DND-41 (cell line): ENCODE measurements at regions not wholly inside any gene's neighbourhood (a gene's known extent, or its start where the extent isn't known, plus 50 kb on each side); places are given as distances from the start of the nearest gene placed in this dataset.

Source experiments
- ATAC-seq: fragments of 200-7000 bp; cut with Tn5 transposase; 3 replicates; pipeline ENCODE4 v1.9.1; 2021; ENCODE audit warnings: low read depth; ENCODE audit not compliant: insufficient read depth
- DNase-seq: peaks from one replicate; pipeline ENCODE4 v3.0.0-alpha.2; 2020
- H2AFZ ChIP-seq: 2 replicates; pipeline ENCODE4 v1.6.0; 2012; ENCODE audit warnings: low read depth, low read length
- H3K27ac ChIP-seq: 2 replicates; pipeline ENCODE4 v1.5.1; 2012; ENCODE audit warnings: low read length, inconsistent platforms
- H3K27me3 ChIP-seq: fragments of 200-600 bp; sonication (generic); 2 replicates; pipeline ENCODE4 v1.6.0; 2012; ENCODE audit warnings: low read length, mild to moderate bottlenecking, inconsistent platforms; ENCODE audit not compliant: insufficient read depth, poor library complexity
- H3K36me3 ChIP-seq: 2 replicates; pipeline ENCODE4 v1.5.1; 2012; ENCODE audit warnings: low read length, inconsistent platforms; ENCODE audit not compliant: insufficient read depth
- H3K4me1 ChIP-seq: 2 replicates; pipeline ENCODE4 v1.5.1; 2012; ENCODE audit warnings: mild to moderate bottlenecking, low read length; ENCODE audit not compliant: insufficient read depth
- H3K4me2 ChIP-seq: 2 replicates; pipeline ENCODE4 v1.6.0; 2012; ENCODE audit warnings: mild to moderate bottlenecking, moderate library complexity, low read length, inconsistent platforms; ENCODE audit not compliant: insufficient read depth
- H3K4me3 ChIP-seq, 2 experiments: fragments of 200-600 bp in 1 of 2; shearing (Covaris generic) in 1 of 2; 2 replicates each; pipeline ENCODE4 v1.5.1; 2012 to 2016; ENCODE audit warnings: inconsistent platforms in 2 of 2, low read length in 2 of 2, mild to moderate bottlenecking in 2 of 2, low read depth in 1 of 2, moderate library complexity in 1 of 2
- H3K79me2 ChIP-seq: 2 replicates; pipeline ENCODE4 v1.6.0; 2012; ENCODE audit warnings: low read length, inconsistent platforms; ENCODE audit not compliant: insufficient read depth
- H3K9ac ChIP-seq: 2 replicates; pipeline ENCODE4 v1.6.0; 2012; ENCODE audit warnings: low read depth, mild to moderate bottlenecking, inconsistent platforms, low read length, moderate library complexity
- H3K9me3 ChIP-seq: 2 replicates; pipeline ENCODE4 v1.5.1; 2012; ENCODE audit warnings: low read length, moderate library complexity, mild to moderate bottlenecking, inconsistent platforms; ENCODE audit not compliant: insufficient read depth, severe bottlenecking
- H4K20me1 ChIP-seq: 2 replicates; pipeline ENCODE4 v1.6.0; 2012; ENCODE audit warnings: low read length; ENCODE audit not compliant: insufficient read depth
- EZH2 ChIP-seq: IDR thresholded peaks from 3 replicates; pipeline ENCODE4 v1.6.1; 2012; ENCODE audit warnings: borderline replicate concordance, low read depth, mild to moderate bottlenecking, moderate library complexity, low read length, inconsistent platforms; ENCODE audit not compliant: severe bottlenecking
- TF ChIP-seq, protein P1 (sequence below): IDR thresholded peaks from 2 replicates; pipeline ENCODE4 v1.5.1; 2012; ENCODE audit warnings: borderline replicate concordance, low read length, moderate library complexity, mild to moderate bottlenecking; ENCODE audit not compliant: poor library complexity, severe bottlenecking; ENCODE audit errors: extremely low read depth

DNA sequence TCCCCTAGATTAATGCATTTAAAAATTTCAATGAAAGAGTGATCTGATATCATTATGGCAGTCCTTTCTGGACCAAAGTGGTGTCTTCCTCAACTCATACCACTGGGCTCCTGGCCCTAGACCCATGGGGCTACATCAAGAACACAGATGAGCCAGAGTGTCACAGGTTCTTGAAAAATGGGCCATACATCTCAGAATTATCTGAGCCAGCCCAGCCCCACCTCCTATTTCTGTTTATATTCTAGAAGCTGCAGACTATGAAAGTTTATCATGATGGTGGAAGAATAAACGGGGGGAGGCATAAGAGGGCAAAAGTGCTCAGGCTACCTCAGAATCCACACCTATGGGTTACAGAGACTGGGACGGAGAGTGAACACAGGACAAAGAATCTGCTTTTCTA is 120.6 kb upstream of the TACR1 start:
- no peaks in the 10 kb centered on the region for H3K4me1 ChIP-seq
- H3K27me3 ChIP-seq, result no peaks in the 10 kb centered on the region
- TF ChIP-seq, protein P1, sequence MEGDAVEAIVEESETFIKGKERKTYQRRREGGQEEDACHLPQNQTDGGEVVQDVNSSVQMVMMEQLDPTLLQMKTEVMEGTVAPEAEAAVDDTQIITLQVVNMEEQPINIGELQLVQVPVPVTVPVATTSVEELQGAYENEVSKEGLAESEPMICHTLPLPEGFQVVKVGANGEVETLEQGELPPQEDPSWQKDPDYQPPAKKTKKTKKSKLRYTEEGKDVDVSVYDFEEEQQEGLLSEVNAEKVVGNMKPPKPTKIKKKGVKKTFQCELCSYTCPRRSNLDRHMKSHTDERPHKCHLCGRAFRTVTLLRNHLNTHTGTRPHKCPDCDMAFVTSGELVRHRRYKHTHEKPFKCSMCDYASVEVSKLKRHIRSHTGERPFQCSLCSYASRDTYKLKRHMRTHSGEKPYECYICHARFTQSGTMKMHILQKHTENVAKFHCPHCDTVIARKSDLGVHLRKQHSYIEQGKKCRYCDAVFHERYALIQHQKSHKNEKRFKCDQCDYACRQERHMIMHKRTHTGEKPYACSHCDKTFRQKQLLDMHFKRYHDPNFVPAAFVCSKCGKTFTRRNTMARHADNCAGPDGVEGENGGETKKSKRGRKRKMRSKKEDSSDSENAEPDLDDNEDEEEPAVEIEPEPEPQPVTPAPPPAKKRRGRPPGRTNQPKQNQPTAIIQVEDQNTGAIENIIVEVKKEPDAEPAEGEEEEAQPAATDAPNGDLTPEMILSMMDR, result no peak
- no peak for TF ChIP-seq EZH2
- no peak for ATAC-seq
- H3K27ac ChIP-seq, result no peak overlapping the region
- H3K79me2 ChIP-seq, result no peaks in the 10 kb centered on the region
- H3K4me2 ChIP-seq, result no peak overlapping the region
- H4K20me1 ChIP-seq, result no peaks in the 10 kb centered on the region
- H2AFZ ChIP-seq, result no peak overlapping the region
- H3K4me3 ChIP-seq, result no peak overlapping the region
- no peaks in the 10 kb centered on the region for H3K9me3 ChIP-seq
- H3K36me3 ChIP-seq, result no peaks in the 10 kb centered on the region
- no peak for DNase-seq
- no peak overlapping the region for H3K9ac ChIP-seq

DNA sequence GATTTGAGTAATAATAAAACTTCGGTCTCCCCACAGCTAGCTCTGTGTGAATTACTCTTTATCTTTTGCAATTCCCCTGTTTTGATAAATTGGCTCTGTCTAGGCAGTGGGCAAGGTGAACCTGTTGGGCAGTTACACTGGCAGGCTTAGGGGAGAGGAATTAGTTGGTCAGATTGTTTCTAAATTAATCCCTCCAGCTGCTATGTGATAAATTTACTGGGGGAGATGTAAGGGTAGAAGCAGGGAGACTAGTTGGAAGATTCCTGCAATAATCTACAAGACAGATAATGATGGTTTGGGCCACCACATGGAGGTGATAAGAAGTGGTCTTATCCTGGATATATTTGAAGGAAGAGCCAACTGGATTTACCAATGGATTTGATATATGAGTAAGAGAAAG is 118.5 kb upstream of the TACR1 start:
- no peaks in the 10 kb centered on the region for H3K27me3 ChIP-seq
- H2AFZ ChIP-seq, result no peak overlapping the region
- TF ChIP-seq, protein P1, result no peak
- TF ChIP-seq EZH2, result no peak
- H3K4me3 ChIP-seq, result no peak overlapping the region
- no peaks in the 10 kb centered on the region for H3K36me3 ChIP-seq
- no peaks in the 10 kb centered on the region for H3K4me1 ChIP-seq
- H3K27ac ChIP-seq, result no peak overlapping the region
- no peaks in the 10 kb centered on the region for H3K9me3 ChIP-seq
- no peaks in the 10 kb centered on the region for H3K79me2 ChIP-seq
- DNase-seq (no peak), ATAC-seq (no peak)
- no peak overlapping the region for H3K9ac ChIP-seq
- no peak overlapping the region for H3K4me2 ChIP-seq
- no peaks in the 10 kb centered on the region for H4K20me1 ChIP-seq

DNA sequence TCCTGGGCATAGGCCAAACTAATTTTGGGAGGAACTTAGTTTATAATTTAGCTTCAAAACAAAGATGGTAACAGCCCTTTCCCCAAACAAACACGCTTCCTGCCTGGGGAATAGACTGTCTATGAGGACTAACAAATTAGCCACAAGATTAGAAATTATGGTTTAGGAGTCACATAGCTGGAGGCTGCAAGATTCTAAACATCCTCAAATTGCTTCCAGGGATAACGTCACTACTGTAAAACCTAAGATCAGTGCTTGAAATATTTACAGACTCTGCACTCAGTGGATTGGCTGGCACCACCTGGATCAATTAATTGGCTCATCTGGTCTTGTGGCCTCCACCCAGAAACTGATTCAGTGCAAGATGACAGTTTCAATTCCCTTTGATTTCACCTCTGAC is 118.0 kb upstream of the TACR1 start:
- DNase-seq (no peak), ATAC-seq (no peak)
- Histone ChIP-seq H3K4me2 (no peak overlapping the region), H3K79me2 (no peaks in the 10 kb centered on the region), H2AFZ (no peak overlapping the region), H3K4me3 (no peak overlapping the region), H3K9ac (no peak overlapping the region), H3K4me1 (no peaks in the 10 kb centered on the region), H3K27ac (no peak overlapping the region), H4K20me1 (no peaks in the 10 kb centered on the region), H3K27me3 (no peaks in the 10 kb centered on the region), H3K36me3 (no peaks in the 10 kb centered on the region), H3K9me3 (no peaks in the 10 kb centered on the region)
- TF ChIP-seq EZH2, result no peak
- TF ChIP-seq, protein P1, result no peak

DNA sequence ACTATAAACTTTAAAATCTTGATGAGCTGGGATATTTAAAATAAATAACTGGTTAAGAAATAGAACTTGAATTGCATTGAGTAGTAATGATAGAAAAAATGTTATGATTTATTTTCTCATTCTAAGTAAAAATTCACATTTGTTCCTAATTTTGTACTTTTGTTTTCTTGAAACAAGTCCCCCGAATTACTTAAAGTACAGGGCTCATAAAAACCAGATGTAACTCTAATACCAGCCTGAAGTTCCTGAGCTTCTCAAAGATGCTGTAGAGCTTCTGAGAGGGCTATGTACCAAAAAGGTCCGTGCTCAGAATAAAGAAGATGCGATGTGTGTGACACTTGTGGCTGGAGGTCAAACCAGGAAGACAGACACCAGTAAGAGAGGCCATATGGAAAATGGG is 116.1 kb upstream of the TACR1 start:
- TF ChIP-seq EZH2, result no peak
- TF ChIP-seq, protein P1, result no peak
- H3K36me3 ChIP-seq, result no peaks in the 10 kb centered on the region
- H3K27me3 ChIP-seq, result no peaks in the 10 kb centered on the region
- DNase-seq (no peak), ATAC-seq (no peak)
- no peak overlapping the region for H2AFZ ChIP-seq
- no peak overlapping the region for H3K4me2 ChIP-seq
- no peak overlapping the region for H3K4me3 ChIP-seq
- no peaks in the 10 kb centered on the region for H3K79me2 ChIP-seq
- no peaks in the 10 kb centered on the region for H3K9me3 ChIP-seq
- H3K4me1 ChIP-seq, result no peaks in the 10 kb centered on the region
- H3K9ac ChIP-seq, result no peak overlapping the region
- no peaks in the 10 kb centered on the region for H4K20me1 ChIP-seq
- H3K27ac ChIP-seq, result no peak overlapping the region
